OCI-LY3 (cell line): ENCODE measurements at regions not wholly inside any gene's neighbourhood (a gene's known extent, or its start where the extent isn't known, plus 50 kb on each side); places are given as distances from the start of the nearest gene placed in this dataset.

Experiments
- H2AFZ ChIP-seq: fragments of 200-600, 300-600 bp; shearing (Covaris generic); 2 replicates; pipeline ENCODE4 v1.6.0; 2014; ENCODE audit warnings: antibody characterized with exemption, low read depth, low read length
- H3K27ac ChIP-seq: fragments of 200-600, 300-600 bp; sonication (generic); 2 replicates; pipeline ENCODE4 v1.5.1; 2014; ENCODE audit warnings: mild to moderate bottlenecking, low read length, moderate library complexity, mixed read lengths
- H3K27me3 ChIP-seq: fragments of 200-600, 300-600 bp; sonication (generic); 2 replicates; pipeline ENCODE4 v1.6.1; 2014; ENCODE audit warnings: low read depth, low read length, mixed read lengths
- H3K36me3 ChIP-seq: fragments of 200-600, 300-600 bp; sonication (generic); replicated peaks from 2 replicates; pipeline ENCODE3; 2014; ENCODE audit warnings: low read depth, low read length, mixed read lengths
- H3K4me1 ChIP-seq: fragments of 300-600, 200-600 bp; sonication (generic); 2 replicates; pipeline ENCODE4 v1.6.1; 2014; ENCODE audit warnings: low read length, mixed read lengths
- H3K4me2 ChIP-seq: fragments of 200-600, 300-600 bp; sonication (generic); 2 replicates; pipeline ENCODE4 v1.6.1; 2014; ENCODE audit warnings: low read length, mixed read lengths
- H3K4me3 ChIP-seq: fragments of 300-600, 200-600 bp; sonication (generic); 2 replicates; pipeline ENCODE4 v1.5.1; 2014; ENCODE audit warnings: antibody characterized with exemption, mild to moderate bottlenecking, low read length, moderate library complexity
- H3K79me2 ChIP-seq: fragments of 300-600, 200-600 bp; shearing (Covaris generic); 2 replicates; pipeline ENCODE4 v1.6.1; 2014; ENCODE audit warnings: mild to moderate bottlenecking, low read length, mixed read lengths
- H3K9ac ChIP-seq: fragments of 300-600, 200-600 bp; shearing (Covaris generic); 2 replicates; pipeline ENCODE4 v1.6.0; 2014; ENCODE audit warnings: mild to moderate bottlenecking, low read length, moderate library complexity
- H3K9me3 ChIP-seq: fragments of 200-600, 300-600 bp; shearing (Covaris generic); 2 replicates; pipeline ENCODE4 v1.6.1; 2014; ENCODE audit warnings: low read length, mixed read lengths; ENCODE audit not compliant: insufficient read depth
- H4K20me1 ChIP-seq: fragments of 200-600, 300-600 bp; sonication (generic); 2 replicates; pipeline ENCODE4 v1.6.1; 2016; ENCODE audit warnings: low read length, mixed read lengths; ENCODE audit not compliant: insufficient read depth
- CTCF ChIP-seq: fragments of 200-600, 300-600 bp; sonication (generic); IDR thresholded peaks from 2 replicates; pipeline ENCODE4 v1.5.1; 2014; ENCODE audit warnings: antibody characterized with exemption, low read length, low read depth
- EZH2phosphoT487 ChIP-seq: fragments of 200-600 bp; shearing (Covaris generic); IDR thresholded peaks from 2 replicates; pipeline ENCODE4 v1.6.1; 2018; ENCODE audit warnings: antibody characterized with exemption, mixed run types, low read depth

- H3K4me2 ChIP-seq = no peak overlapping the region
- H3K4me1 ChIP-seq = no peaks in the 10 kb centered on the region
- no peak overlapping the region for H3K4me3 ChIP-seq
- H3K79me2 ChIP-seq = no peaks in the 10 kb centered on the region
- no peaks in the 10 kb centered on the region for H3K27me3 ChIP-seq
- no peak overlapping the region for H2AFZ ChIP-seq
- H3K9me3 ChIP-seq = no peaks in the 10 kb centered on the region
- H3K9ac ChIP-seq = no peak overlapping the region
- H3K27ac ChIP-seq = no peak overlapping the region
- TF ChIP-seq CTCF (no peak), EZH2phosphoT487 (no peak)
- no peaks in the 10 kb centered on the region for H3K36me3 ChIP-seq
- no peaks in the 10 kb centered on the region for H4K20me1 ChIP-seq
These were observed 318.6 kb downstream of the PLOD2 start for GRCh38 chr3:145842294-145842902.

- Histone ChIP-seq H3K36me3 (no peaks in the 10 kb centered on the region), H3K4me1 (no peaks in the 10 kb centered on the region), H4K20me1 (no peaks in the 10 kb centered on the region), H2AFZ (no peak overlapping the region), H3K4me2 (no peak overlapping the region), H3K9me3 (no peaks in the 10 kb centered on the region), H3K27me3 (no peaks in the 10 kb centered on the region), H3K9ac (no peak overlapping the region), H3K79me2 (no peaks in the 10 kb centered on the region), H3K27ac (no peak overlapping the region), H3K4me3 (no peak overlapping the region)
- TF ChIP-seq EZH2phosphoT487 (no peak), CTCF (no peak)
These were observed 317.4 kb downstream of the PLOD2 start for GRCh38 chr3:145843561-145843960.

DNA sequence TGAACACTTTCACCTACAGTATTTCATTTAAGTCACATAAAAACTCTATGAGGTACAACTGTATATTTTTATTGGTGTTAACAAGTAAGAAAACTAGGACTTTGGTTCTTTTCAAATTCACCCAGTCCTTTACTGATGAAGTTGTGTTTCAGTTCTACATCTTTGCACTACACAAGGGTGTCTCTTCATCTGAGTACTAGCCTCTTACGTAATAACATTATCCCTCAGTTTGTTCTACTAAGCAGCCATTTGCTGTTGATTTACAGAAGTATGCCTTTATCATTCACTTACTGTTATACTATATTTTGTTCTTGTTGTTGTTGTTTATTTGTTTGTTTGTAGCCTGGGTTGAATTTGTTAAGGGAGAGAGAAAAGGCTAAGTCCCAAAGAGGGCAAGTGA is 311.9 kb downstream of the PLOD2 start:
- H2AFZ ChIP-seq = no peak overlapping the region
- no peak for TF ChIP-seq EZH2phosphoT487
- no peak for TF ChIP-seq CTCF
- H3K79me2 ChIP-seq = no peaks in the 10 kb centered on the region
- H3K27me3 ChIP-seq = no peaks in the 10 kb centered on the region
- H3K9me3 ChIP-seq = no peaks in the 10 kb centered on the region
- no peak overlapping the region for H3K27ac ChIP-seq
- no peak overlapping the region for H3K4me2 ChIP-seq
- H3K4me3 ChIP-seq = no peak overlapping the region
- no peaks in the 10 kb centered on the region for H3K36me3 ChIP-seq
- no peak overlapping the region for H3K9ac ChIP-seq
- H3K4me1 ChIP-seq = no peaks in the 10 kb centered on the region
- H4K20me1 ChIP-seq = no peaks in the 10 kb centered on the region

DNA sequence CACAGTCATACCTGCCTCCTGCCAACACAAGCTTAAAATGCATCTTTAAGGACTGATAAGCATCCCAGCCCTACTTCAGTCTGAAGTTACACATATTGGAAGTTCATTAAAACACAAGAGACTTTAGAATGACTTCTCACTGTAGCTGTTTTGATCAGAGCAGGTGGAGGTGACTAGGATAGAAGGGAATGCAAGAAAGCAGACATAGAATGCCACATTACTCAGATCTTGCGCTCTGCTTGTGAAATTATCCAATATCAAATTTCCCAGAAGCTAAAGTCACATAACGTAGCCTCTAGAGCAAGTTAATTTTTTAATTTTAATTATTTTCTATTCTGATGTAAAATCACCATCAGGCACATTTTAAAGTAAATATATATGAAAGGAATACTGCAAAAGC is 306.5 kb downstream of the PLOD2 start:
- Histone ChIP-seq H3K27ac (no peak overlapping the region), H3K9ac (no peak overlapping the region), H3K4me2 (no peak overlapping the region), H3K4me1 (no peaks in the 10 kb centered on the region), H2AFZ (no peak overlapping the region), H3K79me2 (no peaks in the 10 kb centered on the region), H3K27me3 (no peaks in the 10 kb centered on the region), H4K20me1 (no peaks in the 10 kb centered on the region), H3K9me3 (no peaks in the 10 kb centered on the region), H3K36me3 (no peaks in the 10 kb centered on the region), H3K4me3 (no peak overlapping the region)
- TF ChIP-seq EZH2phosphoT487 (no peak), CTCF (no peak)
